22Rv1 (cell line): ENCODE measurements at regions not wholly inside any gene's neighbourhood (a gene's known extent, or its start where the extent isn't known, plus 50 kb on each side); places are given as distances from the start of the nearest gene placed in this dataset.
"Not testable (repeated sequence)": the region's sequence is repeated elsewhere in the genome, so short reads cannot be mapped to it uniquely, and the experiment has no call there.

Experiments
- H3K27ac ChIP-seq: fragments of 450-650 bp; 2 replicates; pipeline ENCODE4 v1.5.1; 2017
- CTCF ChIP-seq: fragments of 450-650 bp; IDR thresholded peaks from 2 replicates; pipeline ENCODE4 v1.5.1; 2017; ENCODE audit warnings: mild to moderate bottlenecking
- ZFX ChIP-seq: fragments of 450-650 bp; IDR thresholded peaks from 2 replicates; pipeline ENCODE4 v1.6.1; 2017; ENCODE audit warnings: antibody characterized with exemption, borderline replicate concordance

DNA sequence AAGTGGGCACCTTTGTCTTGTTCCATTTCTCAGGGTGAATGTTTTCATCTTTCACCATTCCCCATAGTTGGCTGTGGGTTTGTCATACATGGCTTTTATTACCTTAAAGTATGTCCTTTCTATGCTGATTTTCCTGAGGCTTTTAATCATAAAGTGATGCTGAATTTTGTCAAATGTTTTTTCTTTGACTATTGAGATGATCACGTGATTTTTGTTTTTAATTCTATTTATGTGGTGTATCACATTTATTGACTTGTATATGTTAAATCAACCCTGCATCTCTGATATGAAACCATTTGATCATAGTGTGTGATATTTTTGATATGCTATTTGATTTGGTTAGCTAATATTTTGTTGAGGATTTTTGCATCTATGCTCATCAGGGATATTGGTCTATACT lies 216.4 kb upstream of the FAT3 start:
- no peak overlapping the region for H3K27ac ChIP-seq
- TF ChIP-seq ZFX = no peak
- no peak for TF ChIP-seq CTCF

- no peak for TF ChIP-seq CTCF
- TF ChIP-seq ZFX = no peak
- H3K27ac ChIP-seq = no peak overlapping the region
Measured at GRCh38 chr11:92002568-92002967, 222.1 kb upstream of the FAT3 start.

DNA sequence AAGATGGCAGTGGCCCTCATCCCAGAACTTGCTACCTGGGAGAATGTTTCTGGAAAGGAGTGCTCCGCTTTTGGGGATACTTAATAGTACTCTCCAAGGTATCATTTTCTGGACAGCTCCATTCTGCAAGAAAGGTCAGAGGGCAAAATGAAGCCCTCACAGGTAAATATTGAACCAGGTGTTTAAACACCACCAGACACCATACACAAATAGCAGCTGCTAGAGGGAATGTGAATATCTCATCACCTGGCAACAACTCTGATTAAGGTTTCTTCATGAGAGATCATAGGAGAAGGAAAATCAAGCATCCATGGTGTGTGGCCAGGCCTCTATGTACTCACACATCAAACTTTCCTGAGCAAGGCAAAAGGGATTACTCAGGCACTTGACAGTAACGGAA lies 226.1 kb upstream of the FAT3 start:
- H3K27ac ChIP-seq = no peak overlapping the region
- TF ChIP-seq CTCF = no peak
- TF ChIP-seq ZFX = no peak

GRCh38 chr11:91997226-91997625 lies 227.4 kb upstream of the FAT3 start:
- H3K27ac ChIP-seq = no peak overlapping the region
- no peak for TF ChIP-seq ZFX
- TF ChIP-seq CTCF = no peak

DNA sequence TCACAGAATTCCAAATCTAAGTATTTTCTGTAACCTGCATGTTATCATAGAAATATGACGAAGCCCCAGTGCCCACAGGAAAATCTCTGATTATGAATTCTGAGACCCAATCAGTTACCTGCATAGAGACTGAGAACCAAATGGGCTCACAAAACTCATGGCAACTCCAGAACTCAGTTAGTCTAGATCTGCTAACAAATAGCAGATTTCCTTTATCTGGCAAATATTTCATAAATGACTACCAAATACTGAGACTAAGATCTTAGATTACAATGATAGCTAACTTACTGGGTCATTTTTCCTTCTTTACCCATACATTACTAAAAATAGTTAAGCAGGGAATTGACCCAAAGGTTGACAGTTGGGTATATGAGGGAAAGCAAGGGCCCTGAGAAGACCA lies 228.1 kb upstream of the FAT3 start:
- TF ChIP-seq CTCF (no peak), ZFX (no peak)

DNA sequence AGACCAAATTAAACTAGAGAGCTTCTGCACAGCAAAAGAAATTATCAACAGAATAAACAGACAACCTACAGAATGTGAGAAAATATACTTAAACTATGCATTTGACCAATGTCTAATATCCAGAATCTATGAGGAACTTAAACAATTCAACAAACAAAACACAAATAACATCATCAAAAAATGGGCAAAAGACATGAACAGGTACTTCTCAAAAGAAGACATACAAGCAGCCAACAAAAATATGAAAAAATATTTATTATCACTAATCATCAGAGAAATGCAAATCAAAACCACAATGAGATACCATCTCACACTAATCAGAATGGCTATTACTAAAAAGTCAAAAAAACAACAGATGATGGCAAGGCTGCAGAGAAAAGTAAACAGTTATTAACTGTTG lies 236.2 kb upstream of the FAT3 start:
- not testable (repeated sequence) for H3K27ac ChIP-seq

More for the DNA sequence above, 228.1 kb upstream of the FAT3 start:
- no peak overlapping the region for H3K27ac ChIP-seq

- H3K27ac ChIP-seq = no peak overlapping the region
- TF ChIP-seq CTCF (no peak), ZFX (no peak)
Measured at GRCh38 chr11:91986218-91986617, 238.4 kb upstream of the FAT3 start.

- TF ChIP-seq CTCF = no peak
- no peak for TF ChIP-seq ZFX
- H3K27ac ChIP-seq = no peak overlapping the region
Measured at GRCh38 chr11:91984033-91984584, 240.5 kb upstream of the FAT3 start.
